Smooth muscle cell of the brain vasculature (primary cell): ENCODE measurements at regions not wholly inside any gene's neighbourhood (a gene's known extent, or its start where the extent isn't known, plus 50 kb on each side); places are given as distances from the start of the nearest gene placed in this dataset.

ENCODE experiments used
- DNase-seq: peaks from one replicate; pipeline ENCODE4 v3.0.0-alpha.2; 2012; ENCODE audit warnings: low read depth, low spot score

DNA sequence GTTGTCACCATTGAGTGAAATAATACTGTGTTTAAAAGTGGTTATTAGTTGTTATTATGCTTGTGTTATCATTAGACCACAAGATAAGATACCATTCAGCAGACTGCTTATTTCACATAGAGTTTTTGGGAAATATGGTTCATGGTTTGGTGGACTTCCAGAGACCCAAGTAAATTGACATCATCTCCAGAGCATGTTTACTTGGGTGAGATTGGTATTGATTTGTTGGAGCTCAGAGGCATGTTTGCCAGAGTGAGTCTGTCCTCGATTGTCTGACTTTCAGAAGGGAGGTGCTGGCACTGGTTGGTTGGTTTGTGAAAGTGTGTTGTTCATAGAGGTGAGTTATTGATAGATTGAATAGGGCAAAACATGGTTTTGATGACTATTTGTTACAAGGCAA lies 291.4 kb downstream of the TGFB2 start:
- DNase-seq: no peak

DNA sequence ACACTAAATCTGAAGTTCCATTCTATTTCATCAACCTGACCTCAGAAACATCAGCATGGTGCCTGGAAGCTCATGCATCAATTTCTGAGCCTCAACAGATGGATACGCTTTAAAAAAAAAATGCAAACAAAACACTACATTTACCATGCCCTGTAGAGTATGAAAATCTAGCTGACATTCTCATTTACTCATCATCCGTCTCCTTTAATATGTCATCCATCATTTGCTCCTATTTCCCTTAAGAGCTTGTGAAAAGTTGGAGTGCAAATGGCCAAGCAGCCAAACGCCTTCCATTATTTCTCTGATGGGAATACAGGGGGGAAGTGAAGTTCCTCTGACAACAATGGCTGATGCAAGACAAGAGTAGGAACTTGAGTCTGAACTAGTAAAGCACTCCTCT lies 295.0 kb downstream of the TGFB2 start:
- no peak for DNase-seq

GRCh38 chr1:218642033-218642948 lies 297.2 kb downstream of the TGFB2 start:
- DNase-seq: no peak

DNA sequence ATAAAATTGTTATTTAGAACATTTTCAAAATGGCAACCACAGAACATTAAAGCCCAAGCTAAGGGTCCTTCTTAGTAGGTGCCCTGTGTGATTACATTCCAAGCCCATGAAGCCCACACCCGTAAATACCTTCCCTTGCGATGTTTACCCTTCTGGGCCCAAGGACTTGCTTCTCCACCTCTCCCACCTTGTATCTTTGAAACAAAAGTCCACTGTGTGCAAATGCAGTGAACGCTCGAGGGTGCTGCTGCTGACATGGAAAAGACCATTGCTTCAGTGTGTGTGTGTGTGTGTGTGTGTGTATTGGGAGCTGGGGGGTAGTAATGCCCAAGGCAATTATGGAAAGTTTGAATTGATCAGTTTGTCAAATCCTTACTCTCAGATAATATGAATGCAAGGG lies 298.1 kb downstream of the TGFB2 start:
- DNase-seq: no peak

DNA sequence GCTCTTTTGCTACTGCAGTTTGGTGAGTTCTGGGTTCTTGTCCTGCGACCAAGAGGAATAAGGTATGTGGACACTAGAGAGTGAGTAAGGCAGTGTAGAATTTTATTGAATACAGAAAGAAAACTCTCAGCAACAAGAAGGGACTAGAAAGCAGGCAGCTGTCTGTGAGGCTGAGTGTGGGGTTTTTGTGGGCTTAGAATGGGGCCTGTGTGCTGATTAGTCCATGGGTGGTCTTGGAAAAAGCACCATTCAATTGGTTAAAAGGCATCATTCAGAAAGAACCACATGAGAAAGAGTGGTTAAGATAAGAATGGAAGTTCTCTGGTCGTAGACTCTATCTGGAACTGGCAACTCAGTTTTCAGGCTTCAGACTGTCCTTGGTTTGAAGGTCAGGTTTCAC lies 298.8 kb downstream of the TGFB2 start:
- no peak for DNase-seq

GRCh38 chr1:218646288-218646687 lies 301.2 kb downstream of the TGFB2 start:
- DNase-seq: no peak

- no peak for DNase-seq
These were observed 311.3 kb downstream of the TGFB2 start for GRCh38 chr1:218656301-218657037.

- no peak for DNase-seq
These were observed 313.1 kb downstream of the TGFB2 start for GRCh38 chr1:218658269-218658668.

GRCh38 chr1:218658899-218659298 lies 313.8 kb downstream of the TGFB2 start:
- DNase-seq: no peak

DNA sequence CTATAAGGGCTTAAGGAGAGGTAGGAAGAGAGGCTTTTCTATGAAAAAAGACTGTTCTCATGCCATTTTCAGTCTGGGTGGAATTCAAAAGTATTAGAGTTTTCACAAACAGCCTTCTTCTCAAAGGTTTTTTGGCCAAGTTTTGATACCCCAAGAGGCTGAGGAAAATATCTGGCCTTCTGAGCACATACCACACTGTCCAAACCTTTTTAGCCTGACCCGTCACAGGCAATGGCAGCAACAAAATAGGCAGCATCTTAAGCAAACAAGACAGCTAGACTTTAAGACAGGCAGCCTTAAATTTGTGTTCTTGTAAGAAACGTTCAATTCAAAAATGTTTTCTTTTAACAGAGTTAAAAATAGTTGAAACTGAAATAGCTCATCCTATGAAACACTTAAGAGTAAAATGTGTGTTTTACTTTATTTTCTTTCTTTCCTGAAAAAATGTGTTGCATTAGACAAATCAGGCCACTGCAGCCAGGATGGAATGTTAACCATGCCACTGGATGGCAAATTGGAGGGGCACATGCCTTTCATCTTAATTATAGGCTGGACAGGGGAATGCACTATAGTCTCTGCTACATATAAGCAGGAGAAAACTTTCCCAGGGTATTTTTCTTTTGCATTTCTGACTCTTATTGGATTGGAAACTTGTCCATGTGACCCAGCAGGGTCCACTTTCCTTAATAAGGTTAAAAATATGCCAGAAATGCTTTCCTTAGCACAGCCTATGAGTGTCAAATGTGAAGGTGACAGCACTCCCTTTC lies 315.0 kb downstream of the TGFB2 start:
- no peak for DNase-seq

- DNase-seq: no peak
These were observed 315.5 kb downstream of the TGFB2 start for GRCh38 chr1:218660678-218661053.

- DNase-seq: no peak
These were observed 316.3 kb downstream of the TGFB2 start for GRCh38 chr1:218661411-218661810.

DNA sequence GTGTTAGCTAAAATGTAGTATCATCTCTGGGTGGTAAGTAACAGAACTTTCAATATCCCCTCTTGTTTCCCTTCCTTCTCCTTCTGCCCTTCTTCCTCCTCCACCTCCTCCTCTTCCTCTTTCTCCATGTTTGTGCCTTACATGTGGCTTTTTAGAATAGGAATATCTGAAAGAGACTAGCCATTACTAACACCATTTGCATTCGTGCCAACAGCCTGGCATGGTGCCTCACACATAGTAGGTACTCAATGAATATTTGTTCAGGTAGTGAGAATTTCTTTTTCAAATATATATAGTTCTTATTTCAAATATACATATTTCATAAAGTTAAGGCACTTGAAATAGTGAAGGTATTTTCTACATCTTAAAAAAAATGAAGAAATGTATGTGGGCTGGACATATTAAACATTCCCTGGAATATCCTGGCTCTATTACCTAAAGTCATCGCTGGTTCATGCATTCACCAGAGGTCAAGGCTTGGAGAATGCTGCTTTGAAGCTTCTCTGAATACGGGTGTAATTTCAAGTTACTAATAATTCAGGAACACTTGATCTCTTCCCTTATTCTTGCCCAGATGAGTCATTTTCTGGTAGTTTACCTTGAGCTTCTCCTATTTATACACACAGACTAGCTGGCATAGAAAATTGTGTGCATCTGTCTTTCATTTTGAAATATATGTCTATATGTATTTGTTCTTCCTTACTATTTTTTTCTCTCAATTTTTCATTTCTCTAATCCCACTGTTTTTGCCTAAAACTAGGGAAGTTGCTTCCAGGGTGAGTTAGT lies 319.4 kb downstream of the TGFB2 start:
- DNase-seq: no peak

GRCh38 chr1:218665221-218665620 lies 320.1 kb downstream of the TGFB2 start:
- DNase-seq: no peak

DNA sequence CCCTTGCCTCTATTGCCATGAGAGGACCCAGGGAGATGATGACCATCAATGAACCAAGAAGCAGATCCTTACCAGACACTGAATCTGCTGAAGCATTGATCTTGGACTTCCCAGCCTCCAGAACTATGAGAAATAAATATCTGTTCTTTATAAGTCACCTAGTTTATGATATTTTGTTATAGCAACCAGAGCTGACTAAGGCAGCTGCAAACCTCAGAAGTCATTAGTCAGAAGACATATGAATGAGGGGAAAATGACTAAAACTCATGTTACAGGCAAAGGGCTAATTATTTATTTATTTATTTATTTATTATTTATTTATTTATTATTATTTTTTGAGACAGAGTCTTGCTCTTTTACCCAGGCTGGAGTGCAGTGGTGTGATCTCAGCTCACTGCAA lies 321.1 kb downstream of the TGFB2 start:
- no peak for DNase-seq

DNA sequence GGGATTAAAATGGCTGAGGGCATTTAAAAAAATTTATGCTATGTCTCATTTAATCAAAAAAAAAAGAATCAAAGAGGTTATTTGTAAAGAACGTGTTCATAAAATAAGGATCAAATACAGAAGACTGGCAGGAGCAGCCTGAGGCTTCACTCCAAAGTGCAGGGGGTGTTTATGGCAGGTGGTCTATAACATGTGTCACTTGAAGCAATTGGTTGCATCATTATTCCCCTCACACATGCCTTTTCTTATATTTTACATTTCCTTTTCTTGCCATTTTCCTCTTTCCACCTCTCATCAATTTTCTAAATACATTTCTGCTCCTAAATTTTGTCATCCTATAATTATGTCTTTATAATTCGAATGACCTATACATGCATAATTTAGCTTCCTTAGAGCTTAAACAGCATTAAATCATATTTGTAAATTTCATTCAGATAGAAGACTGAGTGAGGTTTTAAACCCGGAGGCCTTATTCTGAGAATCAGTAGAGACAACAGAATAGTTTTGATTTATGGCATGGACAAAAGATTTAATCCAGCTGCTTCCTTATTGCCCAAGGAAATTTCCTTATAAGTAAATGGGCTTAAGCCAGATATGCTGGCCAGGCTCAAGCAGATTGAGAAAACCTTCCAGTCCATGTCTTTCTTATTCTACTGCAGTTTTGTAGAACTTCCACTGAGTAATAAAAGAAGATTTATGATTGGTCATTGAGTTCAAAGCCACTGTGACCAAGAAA lies 322.8 kb downstream of the TGFB2 start:
- DNase-seq: no peak

DNA sequence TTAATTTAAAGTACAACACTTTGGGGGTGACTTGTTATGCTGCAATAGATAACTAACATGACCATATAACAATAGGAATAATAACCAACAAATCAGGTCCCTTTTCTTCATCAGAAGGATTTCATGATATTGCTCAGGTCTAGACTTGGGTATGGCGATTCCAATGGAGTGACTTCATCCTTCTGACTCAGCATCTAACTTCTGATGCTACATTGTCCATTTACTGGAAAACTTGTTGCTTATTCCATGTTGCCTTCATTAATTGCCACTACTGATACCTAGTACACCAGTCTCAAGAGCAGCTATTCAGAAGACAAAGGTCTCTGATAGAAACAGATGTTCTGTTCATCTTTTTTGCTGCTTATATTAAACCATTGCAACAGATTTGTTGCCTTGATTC lies 324.3 kb downstream of the TGFB2 start:
- DNase-seq: no peak

DNA sequence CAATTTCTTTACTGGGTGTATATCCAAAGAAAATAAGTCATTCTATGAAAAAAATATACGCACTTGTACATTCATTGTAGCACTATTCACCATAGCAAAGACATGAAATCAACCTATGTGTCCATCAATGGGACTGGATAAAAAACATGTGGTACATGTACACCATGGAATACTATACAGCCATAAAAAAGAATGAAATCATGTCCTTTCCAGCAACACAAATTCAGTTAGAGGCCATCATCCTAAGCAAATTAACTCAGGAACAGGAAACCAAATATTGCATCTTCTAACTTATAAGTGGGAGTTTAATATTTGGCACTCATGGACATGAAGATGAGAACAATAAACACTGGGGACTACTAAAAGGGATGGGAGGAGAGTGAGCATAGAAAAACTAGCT lies 325.7 kb downstream of the TGFB2 start:
- no peak for DNase-seq

DNA sequence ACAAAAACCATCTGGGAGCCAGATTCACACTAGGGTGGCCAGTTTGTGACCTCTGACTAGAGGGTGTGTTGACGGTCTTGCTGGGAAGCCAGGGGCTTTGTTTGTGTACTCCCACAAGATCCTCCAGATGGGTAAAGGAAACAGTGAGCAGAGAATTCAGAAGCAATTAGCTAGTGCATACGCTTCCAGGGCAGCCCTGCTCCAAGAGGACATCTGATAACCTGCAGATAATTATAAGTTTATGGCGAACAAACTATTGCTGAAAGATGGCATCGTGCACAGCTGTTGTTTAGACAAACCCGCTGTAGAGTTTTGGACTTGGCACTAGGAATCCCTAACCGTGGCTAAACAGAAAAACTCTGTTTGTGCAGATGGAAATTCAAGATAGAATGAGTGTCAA lies 326.4 kb downstream of the TGFB2 start:
- no peak for DNase-seq

DNA sequence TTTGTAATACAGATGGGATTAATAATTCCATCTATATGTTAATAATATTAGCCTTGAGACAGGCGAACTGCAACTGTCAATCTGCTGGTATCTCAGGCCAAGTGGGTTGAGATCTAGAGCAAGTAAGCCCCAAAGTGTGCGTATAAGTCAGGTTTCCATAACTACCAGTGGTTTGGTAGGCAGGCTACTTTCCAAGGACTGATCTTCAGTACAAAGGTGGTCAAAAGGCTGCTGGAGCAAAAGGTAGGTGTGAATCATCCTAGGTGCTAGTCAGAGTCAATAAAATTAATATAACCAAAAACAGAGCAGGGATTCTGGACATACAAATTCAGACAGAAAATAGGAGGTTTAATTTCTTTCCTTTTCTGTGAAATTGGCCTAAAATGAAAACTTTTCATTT lies 328.0 kb downstream of the TGFB2 start:
- no peak for DNase-seq

- DNase-seq: peak; percentile 75
These were observed 329.2 kb downstream of the TGFB2 start for GRCh38 chr1:218674280-218674773.
